AG08396 (cell line): ENCODE measurements at regions not wholly inside any gene's neighbourhood (a gene's known extent, or its start where the extent isn't known, plus 50 kb on each side); places are given as distances from the start of the nearest gene placed in this dataset.
"Not testable (repeated sequence)": the region's sequence is repeated elsewhere in the genome, so short reads cannot be mapped to it uniquely, and the experiment has no call there.

Experiments
- DNase-seq: peaks from one replicate; pipeline ENCODE4 v3.0.0; 2012; ENCODE audit warnings: low spot score, mixed read lengths

DNA sequence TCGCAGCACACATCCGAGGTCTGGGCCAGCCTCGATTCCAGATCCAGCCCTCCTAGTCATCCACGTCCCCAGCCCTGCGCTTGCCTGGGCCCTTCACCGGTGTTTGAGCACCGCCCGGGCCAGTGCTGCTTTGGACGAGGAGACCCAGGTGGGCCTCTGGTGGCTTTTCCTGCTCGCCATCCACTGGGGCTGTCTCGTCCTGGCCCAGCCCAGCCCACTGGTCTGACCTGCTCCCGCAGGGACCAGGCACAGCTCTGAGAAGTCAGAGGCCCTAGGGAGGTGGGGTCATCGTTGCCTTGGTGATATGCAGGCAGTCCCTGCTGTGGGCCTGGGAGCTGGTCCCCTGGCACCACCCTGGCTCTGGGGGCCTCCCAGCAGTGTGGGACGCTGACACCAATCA, 200.8 kb downstream of the USP22 start:
- DNase-seq: not testable (repeated sequence)

DNA sequence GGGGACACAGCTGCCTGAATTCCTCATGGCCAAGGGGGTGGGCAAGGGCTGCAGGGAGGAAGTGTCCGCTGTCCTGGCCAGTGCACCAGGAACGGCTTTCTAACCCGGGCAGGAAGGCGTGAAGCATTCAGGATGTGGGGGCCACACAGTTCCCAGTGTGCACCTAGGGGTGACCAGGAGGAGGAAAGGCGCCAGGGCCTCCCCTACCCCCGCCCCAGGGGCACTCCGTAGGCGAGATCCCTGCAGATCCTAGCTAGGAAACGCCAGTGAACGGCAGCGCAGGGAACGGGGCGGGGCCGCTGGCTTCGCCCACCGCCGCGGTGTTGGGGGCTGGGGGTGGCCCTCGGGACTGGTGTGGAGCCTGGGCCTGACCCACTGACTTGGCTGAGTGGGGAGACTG, 199.6 kb downstream of the USP22 start:
- DNase-seq: not testable (repeated sequence)

DNA sequence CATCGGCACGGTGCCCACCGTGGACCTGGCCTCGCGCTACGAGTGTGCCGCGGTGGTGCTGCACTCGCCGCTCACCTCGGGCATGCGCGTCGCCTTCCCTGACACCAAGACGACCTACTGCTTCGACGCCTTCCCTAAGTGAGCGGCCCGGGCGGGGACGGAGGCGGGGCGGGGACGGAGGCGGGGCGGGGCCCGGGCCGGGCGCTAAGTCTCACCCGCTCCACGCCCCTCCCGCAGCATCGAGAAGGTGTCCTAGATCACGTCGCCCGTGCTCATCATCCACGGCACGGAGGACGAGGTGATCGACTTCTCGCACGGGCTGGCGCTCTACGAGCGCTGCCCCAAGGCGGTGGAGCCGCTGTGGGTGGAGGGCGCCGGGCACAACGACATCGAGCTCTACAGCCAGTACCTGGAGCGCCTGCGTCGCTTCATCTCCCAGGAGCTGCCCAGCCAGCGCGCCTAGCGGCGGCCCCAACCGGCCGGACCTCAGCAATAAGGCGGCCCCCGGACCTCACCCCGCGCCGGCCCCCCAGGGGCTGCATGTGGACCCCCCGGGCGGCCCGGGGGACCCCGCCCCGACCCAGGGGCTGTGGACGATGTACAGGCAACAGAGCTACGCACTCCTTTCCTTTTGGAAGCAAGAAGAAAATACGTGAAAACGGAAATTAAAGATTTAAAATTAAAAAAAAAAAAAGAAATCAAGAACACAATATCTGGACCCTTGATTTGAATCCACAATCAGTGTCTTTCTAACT, 198.8 kb downstream of the USP22 start:
- not testable (repeated sequence) for DNase-seq

DNA sequence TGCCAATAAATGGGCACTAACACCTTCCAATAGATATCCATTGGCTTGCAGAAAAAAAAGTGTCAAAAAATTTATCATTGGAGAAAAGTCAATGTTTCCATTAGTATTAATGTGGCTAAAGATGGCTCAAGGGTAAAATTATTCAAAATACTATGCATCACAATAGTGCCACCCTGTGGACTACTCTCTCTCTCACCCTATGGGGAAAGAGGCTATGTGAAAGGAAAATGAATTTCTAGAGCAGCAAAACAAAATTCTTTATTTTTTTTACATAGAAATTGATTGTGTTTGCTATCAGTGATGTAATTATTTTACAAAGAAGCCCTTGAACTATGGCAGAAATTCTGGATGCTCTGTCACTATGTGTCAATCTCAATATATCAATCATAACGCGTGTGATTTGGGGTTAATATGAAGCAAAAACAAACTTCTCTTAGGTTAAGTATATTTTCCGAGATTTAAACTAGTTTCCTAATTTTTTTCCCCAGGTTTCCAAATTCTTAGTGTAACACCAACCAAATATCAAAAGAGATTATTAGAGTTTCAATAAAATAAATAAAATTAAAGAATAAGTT, 193.9 kb downstream of the USP22 start:
- DNase-seq: not testable (repeated sequence)

DNA sequence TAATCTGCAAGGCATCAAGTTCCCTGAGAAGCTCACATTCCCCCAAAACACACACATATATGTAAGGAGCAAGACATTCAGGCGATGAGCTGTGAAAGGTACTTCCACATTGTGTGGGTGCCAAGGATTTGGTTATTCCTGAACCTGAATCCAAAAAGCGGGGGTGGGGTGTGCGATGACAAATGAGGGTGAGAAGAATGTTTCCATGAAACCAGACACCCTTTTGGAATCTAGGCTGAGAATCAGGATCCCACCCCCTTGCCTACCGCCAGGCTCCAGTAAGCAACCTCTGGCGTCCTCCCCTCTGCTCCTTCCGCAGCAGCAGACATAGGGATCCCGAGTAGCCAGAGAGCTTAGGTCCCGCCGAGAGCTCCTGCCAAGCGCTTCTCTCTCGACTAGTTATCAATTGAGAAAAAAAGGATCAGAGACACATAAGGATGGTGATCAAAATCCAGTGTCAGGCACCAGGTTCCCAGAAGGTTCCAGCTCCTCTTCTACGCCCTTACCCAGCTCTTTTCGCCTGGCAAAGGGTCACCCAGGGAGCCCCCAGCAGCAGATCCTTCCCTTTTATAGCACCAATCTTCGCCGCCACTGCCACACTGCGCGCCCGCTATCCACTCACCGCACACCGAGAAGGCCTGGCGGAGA, 191.1 kb downstream of the USP22 start:
- DNase-seq: not testable (repeated sequence)

DNA sequence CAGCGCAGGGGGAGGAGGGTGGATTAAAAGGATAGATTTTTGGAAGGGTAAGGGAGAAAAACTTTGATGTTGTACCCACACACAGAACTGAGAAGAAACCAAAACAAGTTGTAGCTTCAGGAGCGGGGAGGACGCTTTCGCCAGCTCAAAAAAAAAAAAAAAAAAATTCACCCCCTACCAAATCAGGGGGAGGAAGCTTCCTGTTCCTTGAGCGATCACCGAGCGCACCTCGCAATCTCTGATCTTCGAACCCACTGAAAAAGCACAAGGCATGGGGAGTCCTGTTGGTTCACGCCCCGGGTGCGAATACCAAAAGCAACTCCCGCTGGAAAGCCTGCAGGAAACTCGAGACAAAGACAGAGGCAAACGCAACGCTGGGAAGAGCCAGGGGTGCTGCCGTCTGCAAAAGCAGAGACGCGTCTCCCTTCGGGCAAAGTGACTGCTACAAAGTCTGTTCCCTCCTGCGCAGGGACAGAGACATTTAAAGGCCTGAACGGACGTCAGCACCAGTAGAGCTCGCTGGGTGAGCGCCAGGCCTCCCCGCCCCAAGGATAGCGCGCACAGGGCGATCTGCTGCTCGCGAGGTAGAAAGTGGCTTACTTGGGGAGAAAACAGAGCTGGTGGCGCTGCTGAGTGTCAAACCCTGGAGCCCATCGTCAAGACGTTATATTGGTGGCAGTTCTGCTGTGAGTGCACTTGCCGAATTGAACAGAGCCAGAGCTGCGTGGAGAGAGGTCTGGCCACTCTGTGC, 190.4 kb downstream of the USP22 start:
- DNase-seq: no peak

DNA sequence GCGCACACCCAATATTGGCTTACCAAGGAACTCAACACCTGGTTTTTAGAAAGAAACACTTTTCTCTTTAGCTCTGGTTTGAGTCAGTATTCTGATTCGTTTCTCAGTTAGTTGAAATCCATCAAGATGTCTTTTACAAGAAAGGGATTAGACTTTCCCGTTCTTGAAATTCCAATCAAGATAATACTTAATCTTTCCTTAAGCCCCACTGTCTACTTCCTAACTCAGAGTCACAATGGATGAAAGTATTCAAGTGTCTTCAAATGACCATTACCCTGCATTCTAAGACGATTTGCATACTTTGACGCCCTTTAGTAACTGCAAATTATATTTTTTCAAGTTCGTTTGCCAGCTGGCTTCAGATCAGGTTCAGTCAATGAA, 189.8 kb downstream of the USP22 start:
- DNase-seq: no peak

DNA sequence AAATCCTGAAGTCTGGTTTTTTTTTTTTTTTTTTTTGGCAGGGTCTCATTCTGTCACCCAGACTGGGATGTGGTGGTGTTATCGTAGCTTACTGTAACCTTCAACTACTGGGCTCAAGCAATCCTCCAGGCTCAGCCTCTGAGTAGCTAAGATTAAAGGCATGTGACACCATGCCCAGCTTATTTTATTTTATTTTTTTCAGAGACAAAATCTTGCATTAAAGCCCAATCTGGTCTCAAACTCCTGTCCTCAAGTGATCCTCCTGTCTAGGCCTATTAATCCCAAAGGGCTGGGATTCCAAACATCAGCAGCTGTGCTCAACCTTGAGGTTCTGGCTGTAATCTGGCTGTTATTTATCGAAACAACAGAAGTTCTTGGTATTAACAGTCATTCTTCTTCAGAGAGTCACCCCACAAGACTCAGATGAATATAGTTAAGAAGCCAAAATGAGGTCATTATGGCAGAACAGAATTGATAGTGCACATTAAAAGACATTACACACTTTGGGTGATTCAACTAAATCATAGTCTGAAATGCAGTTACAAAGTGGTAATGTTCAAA, 186.8 kb downstream of the USP22 start:
- not testable (repeated sequence) for DNase-seq

DNA sequence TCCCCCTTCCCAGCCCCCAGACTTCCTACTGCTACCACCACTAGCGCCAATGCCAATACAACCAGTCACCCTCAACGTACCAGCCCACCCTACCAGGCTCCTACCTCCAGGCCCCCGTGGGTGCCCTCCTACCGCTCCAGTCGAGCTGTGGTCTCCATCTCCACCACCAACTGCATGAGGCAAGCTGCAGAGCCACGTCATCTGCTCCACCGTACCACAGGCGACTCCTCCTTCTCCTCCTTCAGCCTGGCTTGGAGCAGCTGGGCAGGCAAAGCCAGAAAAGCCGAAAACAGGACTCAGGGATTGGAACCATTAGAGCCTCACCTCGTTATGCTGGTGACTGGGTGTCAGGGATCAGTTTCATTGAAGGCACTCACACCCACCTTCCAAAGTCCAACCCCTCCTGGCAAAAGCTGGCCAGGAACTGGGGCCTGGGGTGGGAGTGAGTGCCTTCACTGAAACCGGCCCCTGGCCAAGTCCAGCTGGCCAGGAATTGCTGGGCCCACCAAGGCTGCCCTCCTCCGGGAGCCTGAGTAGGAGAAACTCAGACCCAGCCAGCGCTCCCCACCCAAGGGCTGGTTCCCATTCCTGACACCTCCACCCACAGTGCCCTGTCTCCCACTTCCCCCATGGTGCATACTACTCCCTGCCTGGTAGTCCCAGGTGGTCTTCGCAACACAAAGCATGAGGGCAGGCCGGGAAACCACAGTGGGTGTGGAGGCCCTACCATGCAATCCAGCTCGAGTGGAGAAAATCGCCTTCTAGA, 176.2 kb downstream of the USP22 start:
- DNase-seq: not testable (repeated sequence)

DNA sequence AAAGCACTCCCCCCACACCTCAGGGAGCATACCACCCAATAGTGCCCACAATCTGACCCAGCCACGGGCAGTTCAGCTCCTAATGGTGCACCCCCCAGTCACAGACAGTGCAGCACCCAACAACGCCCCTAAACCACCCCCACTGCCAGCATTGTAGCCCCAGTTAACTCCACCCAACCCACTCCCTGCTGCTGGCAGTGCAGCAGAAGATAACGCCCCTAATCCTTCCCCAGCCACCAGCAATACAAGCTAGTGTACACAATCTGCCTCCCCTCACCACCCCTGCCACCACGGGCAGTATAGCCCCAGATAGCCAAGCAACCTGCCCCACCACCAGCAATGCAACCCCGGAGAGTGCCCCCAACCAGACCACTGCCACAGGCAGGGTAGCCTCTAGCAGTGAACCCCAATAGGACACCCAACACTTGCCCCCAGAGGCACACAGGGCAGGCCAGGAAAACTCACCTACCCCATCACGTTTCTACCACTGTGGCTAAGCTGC, 175.3 kb downstream of the USP22 start:
- not testable (repeated sequence) for DNase-seq

DNA sequence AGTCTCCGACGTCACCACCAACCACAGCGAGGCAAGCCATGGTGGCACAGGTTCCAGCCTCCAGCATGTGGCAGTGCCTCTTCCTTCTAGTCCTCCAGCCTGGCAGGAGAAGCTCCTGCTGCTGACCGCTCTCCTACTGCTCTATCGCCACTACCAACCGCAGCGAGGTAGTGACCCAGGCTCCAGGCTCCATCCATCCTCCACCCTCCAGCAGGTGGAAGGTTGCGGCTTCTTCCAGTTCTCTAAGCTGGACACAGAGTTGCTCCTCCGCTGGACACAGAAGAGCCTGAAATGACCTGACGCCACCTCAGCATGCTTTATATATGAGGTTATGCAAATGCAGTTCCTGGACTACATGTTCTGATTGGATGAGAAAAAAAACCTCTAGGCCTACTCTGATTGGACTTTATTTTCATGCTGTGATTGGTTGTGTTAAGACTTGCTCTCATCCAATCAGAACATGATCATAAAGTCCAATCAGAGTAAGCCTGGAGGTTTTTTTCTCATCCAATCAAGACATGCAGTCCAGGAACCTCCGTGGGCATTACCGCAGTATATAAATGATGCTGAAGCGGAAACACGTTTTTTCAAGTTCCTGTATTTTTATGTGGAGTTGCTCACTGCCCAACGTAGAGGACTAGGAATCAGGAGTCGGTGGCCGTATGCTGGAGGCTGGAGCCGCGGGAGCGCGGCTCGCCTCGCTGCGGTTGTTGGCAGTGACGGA, 174.7 kb downstream of the USP22 start:
- not testable (repeated sequence) for DNase-seq

DNA sequence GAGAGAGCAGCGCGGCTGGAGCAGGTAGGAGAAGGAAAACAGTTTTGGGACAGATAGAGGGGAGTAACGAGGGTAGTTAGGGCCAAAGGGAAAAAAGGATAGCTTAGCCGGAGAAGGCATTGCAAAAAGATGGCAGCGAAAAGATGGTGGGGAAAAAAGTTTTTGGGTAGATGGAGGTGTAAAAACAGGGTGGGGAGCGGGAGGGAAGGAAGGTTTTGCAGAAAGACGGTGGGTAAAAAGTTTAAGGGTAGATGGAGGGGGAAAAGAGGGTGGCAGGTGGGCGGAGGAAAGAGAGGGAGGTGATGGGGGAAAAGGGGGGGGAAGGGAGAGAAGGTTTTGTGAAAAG, 174.2 kb downstream of the USP22 start:
- not testable (repeated sequence) for DNase-seq

DNA sequence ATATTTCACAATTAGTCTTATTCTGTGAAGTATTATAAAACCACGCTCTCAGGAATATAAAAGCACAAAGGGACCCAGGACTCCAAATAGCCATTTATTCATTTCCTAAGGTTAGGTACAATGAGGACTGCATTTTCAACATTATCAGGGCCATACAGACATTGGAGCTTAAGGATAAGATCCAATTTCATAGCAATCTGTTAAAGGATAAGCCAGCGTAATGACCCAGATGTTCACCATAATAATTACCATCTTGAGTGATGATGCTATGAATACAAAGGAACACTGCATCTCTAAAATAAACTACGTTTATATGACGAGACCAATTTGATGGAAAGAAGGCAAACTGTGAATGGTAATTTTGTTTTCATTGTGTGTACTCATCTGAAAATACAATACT, 169.6 kb downstream of the USP22 start:
- not testable (repeated sequence) for DNase-seq

DNA sequence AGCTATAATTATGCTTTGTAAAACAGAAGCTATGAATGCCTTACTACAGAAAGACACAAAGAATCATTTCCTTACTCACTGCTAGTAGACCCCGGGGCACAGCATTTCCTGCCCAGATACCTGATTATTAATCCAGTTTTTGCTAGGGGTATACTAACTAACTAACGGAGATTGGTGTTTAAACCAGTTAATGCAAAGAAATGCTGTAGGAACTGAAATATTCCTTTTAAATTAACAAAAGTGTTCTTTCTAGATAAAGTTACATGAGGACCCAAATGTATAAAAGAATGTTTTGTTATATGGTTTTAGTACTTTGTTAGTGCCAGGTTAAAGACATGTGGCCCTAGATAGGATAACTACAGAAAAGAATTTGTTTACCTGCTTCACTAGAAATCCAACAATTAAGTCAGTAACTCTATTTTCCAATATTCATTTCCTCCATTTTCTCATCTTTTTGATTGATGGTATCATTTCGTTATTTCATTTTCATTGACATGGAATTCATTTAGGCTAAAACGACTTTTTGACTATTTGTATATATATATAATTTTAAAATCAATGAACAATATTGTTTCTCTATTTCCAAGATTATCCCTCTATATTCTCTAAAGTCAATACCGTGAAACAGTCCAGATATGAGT, 169.0 kb downstream of the USP22 start:
- not testable (repeated sequence) for DNase-seq

DNA sequence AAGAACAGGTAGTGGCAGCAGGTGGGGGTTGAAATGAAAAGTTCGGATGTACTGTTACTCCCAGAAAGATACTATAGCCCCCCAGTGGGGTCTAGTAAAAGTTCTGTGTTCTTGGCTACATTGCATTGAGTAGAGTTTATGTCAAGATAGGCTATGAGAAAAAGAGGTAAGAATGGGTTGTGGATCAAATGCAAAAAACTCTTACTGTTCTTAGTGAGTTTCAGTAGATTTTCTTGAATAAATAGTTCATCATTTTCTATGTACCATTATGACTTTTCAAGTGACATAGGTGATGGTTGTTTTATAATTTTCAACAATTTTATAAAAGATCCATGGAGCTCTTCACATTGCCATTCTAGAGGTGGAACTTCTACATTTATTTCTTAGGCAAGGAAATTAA, 165.4 kb downstream of the USP22 start:
- not testable (repeated sequence) for DNase-seq

DNA sequence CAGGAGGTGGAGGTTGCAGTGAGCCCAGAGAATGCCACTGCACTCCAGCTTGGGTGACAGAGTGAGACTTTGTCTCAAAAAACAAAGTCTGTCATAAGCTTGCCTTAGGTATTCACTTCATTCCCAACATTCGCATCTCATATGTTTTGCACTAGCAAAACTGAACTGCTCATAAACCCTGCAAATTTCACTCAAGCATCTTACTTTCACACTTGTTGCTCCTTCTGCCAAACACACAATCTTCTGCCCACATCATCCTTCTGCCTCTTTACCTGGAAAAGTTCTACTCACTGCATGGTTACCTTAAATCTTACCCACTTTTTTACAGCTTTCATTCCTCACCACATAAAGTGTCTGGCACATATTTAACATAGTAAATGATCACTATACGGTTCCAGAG, 152.5 kb downstream of the USP22 start:
- DNase-seq: no peak

DNA sequence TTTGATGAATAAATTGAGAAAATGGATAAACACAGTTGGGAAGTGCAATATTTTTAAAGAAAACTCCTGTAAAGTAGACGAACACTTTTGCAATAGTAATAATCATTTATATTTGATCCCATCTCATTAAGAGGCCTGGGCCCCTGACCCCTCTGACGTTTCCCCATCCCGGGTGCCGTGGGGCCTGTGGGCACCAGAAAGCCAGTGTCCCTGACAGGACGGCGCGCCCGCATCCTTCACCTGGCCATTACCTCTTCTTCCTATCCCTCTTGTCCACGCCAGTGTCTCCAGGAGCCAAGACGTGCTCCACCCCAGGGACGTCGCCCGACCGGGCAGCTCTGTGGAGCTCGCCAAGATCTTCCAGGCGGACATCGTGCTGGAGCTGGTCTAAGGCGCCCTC, 147.4 kb downstream of the USP22 start:
- not testable (repeated sequence) for DNase-seq

DNA sequence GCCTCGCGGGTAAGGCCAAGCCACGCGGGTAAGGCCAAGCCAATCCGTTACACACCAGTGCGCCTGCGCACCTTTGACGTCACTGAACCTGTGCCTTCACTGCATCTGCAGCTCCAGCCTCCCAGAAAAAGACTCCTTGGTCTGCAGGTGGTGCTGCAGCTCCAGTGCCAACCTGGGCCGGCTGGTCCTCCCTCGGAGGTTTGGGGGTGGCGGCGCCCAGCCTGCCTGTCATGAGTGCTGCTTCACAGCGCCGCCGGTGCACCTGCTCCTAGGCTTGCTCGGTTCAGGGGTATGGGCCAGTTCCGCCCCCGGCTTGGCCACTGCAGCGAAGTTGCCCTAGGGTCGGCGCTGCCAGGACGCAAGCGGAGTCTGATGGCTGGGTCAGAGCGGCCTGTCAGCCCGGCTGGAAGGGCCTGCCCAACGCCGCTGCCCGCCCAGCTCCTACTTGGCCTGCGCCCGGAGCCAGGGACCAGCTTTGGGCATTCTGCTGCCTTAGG, 146.6 kb downstream of the USP22 start:
- no peak for DNase-seq

DNA sequence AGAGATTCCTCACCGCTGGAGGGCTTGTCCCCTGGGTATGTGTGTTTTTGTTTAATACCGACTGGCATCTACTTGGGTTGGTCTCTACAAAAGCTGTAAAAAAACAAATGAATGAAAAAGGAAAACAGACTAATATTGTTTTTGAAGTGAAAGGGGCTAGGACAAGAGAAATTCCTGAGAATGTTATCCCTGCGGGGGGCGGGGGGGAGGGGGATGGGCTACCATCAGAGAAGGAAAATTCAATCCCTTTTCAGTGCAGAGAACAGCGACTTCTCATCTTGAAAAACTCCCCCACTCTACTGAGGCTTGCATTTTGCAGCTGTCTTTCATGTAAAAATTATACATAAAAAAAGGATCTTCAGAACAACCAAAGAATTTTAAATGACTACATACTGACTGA, 144.1 kb downstream of the USP22 start:
- DNase-seq: not testable (repeated sequence)

DNA sequence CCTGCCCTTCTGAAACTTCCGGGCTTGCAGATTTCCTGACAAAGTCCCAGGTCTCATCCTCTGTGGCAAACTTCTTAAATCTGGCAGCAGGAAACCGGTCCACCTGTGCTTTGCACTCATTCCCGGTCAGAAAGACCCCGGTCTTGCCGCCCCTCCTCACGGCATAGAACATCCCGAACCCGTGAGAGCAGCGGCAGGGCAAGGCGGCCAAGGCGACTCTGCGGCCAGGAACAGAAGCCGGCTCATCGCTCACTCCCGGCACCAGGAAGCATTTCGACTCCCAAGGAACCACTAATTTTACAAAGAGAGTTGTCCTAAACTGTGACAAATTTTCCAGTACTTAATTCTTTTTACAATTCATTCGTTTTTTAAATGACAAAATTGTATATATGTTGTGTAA, 140.3 kb downstream of the USP22 start:
- not testable (repeated sequence) for DNase-seq
